WTC11 (cell line): ENCODE measurements at regions not wholly inside any gene's neighbourhood (a gene's known extent, or its start where the extent isn't known, plus 50 kb on each side); places are given as distances from the start of the nearest gene placed in this dataset.

Experiments used
- FOXP1 ChIP-seq: sonication (generic); formaldehyde crosslinking; IDR thresholded peaks from 2 replicates; pipeline ENCODE4 v1.8.0; 2022; ENCODE audit warnings: missing genetic modification reagents, mild to moderate bottlenecking, moderate library complexity, borderline replicate concordance
- NR2C2 ChIP-seq: sonication (generic); formaldehyde crosslinking; IDR thresholded peaks from 2 replicates; pipeline ENCODE4 v1.8.0; 2022; ENCODE audit warnings: mild to moderate bottlenecking, missing genetic modification reagents
- SP1 ChIP-seq: sonication (generic); formaldehyde crosslinking; conservative IDR thresholded peaks from 2 replicates; pipeline ENCODE4 v1.8.1; 2022; ENCODE audit warnings: missing genetic modification reagents
- ZNF423 ChIP-seq: fragments of 250-450 bp; sonication (Bioruptor Pico); IDR thresholded peaks from 2 replicates; pipeline ENCODE4 v2.1.2; 2022; ENCODE audit warnings: mild to moderate bottlenecking, moderate library complexity
- TF ChIP-seq, protein P1 (sequence below): fragments of 200-600 bp; IDR thresholded peaks from 2 replicates; pipeline ENCODE4 v1.8.0; 2022; ENCODE audit warnings: antibody characterized with exemption
- TF ChIP-seq, protein P2 (sequence below): sonication (generic); formaldehyde crosslinking; IDR thresholded peaks from 2 replicates; pipeline ENCODE4 v1.8.0; 2022; ENCODE audit warnings: mild to moderate bottlenecking, missing genetic modification reagents
- TF ChIP-seq, protein P3 (sequence below): sonication (generic); formaldehyde crosslinking; IDR thresholded peaks from 2 replicates; pipeline ENCODE4 v1.8.1; 2023; ENCODE audit warnings: mild to moderate bottlenecking, missing genetic modification reagents, moderate library complexity

DNA sequence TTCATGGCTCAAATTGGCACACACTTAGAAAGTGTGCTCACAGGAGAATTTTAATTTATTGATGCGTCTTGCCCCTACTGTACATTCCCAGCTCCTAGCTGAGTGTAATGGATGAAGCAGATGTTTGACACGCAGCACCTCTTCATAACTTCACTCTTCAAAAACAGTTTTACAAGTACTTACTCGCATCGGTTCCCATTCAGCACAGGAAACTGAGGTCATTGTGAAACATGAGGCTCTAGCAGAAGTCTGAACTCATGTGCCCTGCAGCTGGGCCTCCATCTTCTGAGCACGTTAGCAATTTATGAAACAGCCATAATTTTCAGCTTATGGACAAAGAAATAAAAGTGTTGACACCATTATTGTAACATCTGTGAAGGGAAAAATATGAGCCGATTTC, 558.9 kb upstream of the MGMT start:
- TF ChIP-seq, protein P1, sequence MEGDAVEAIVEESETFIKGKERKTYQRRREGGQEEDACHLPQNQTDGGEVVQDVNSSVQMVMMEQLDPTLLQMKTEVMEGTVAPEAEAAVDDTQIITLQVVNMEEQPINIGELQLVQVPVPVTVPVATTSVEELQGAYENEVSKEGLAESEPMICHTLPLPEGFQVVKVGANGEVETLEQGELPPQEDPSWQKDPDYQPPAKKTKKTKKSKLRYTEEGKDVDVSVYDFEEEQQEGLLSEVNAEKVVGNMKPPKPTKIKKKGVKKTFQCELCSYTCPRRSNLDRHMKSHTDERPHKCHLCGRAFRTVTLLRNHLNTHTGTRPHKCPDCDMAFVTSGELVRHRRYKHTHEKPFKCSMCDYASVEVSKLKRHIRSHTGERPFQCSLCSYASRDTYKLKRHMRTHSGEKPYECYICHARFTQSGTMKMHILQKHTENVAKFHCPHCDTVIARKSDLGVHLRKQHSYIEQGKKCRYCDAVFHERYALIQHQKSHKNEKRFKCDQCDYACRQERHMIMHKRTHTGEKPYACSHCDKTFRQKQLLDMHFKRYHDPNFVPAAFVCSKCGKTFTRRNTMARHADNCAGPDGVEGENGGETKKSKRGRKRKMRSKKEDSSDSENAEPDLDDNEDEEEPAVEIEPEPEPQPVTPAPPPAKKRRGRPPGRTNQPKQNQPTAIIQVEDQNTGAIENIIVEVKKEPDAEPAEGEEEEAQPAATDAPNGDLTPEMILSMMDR = no peak
- TF ChIP-seq NR2C2 (CRISPR knock-in tag) = no peak
- TF ChIP-seq FOXP1 (CRISPR knock-in tag) = no peak
- no peak for TF ChIP-seq ZNF423 (CRISPR knock-in tag)
- TF ChIP-seq, protein P2, sequence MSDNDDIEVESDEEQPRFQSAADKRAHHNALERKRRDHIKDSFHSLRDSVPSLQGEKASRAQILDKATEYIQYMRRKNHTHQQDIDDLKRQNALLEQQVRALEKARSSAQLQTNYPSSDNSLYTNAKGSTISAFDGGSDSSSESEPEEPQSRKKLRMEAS = no peak
- TF ChIP-seq, protein P3, sequence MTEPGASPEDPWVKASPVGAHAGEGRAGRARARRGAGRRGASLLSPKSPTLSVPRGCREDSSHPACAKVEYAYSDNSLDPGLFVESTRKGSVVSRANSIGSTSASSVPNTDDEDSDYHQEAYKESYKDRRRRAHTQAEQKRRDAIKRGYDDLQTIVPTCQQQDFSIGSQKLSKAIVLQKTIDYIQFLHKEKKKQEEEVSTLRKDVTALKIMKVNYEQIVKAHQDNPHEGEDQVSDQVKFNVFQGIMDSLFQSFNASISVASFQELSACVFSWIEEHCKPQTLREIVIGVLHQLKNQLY (CRISPR knock-in tag) = no peak
- TF ChIP-seq SP1 (CRISPR knock-in tag) = no peak
